ENCODE measurements at regions not wholly inside any gene's neighbourhood (a gene's known extent, or its start where the extent isn't known, plus 50 kb on each side); places are given as distances from the start of the nearest gene placed in this dataset.

DNA sequence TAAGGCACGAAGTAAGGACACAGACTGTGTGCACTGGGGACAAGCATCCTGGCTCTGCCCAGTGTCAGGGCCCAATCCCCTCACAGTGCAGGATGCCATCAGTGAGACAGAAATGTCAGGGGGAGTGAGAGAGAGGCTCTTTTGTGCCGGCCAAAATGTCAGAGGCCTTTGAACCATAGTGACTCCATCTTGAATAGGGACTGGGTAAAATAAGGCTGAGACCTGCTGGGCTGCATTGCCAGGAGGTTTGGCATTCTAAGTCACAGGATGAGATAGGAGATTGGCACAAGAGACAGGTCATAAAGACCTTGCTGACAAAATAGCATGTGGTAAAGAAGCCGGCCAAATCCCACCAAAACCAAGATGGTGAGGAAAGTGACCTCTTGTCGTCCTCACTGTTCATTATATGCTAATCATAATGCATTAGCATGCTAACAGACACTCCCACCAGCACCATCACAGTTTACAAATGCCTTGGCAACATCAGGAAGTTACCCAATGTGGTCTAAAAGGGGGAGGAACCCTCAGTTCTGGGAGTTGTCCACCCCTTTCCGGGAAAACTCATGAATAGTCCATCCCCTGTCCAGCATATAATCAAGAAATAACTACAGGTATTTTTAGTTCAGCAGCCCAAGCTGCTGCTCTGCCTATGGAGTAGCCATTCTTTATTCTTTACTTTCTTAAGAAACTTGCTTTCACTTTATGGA, 337.4 kb downstream of the LPIN1 start:
- DNase-seq (ENCODE audit: low read depth in 2 of 2), result no peak

DNA sequence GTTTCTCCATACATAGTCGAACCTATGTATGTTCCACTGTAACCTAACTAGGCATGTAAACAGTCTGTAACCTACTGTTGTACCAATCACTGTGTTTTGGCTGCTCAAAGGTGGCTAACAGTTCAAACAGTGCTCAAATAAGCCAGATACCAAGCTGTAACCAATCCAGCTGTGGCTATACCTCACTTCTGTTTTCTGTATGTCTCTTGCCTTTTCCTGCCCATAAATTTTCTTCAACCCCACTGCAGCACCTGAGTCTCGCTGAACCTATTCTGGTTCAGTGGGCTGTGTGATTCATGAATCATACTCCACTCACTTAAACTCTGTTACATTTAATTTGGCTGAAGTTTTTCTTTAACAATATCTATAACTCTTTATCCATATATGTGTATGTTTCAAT, 340.7 kb downstream of the LPIN1 start:
- DNase-seq (ENCODE audit: low read depth in 2 of 2), result no peak

GRCh38 chr2:12087671-12088380, 341.4 kb downstream of the LPIN1 start:
- DNase-seq (ENCODE audit: low read depth in 2 of 2), result no peak

DNA sequence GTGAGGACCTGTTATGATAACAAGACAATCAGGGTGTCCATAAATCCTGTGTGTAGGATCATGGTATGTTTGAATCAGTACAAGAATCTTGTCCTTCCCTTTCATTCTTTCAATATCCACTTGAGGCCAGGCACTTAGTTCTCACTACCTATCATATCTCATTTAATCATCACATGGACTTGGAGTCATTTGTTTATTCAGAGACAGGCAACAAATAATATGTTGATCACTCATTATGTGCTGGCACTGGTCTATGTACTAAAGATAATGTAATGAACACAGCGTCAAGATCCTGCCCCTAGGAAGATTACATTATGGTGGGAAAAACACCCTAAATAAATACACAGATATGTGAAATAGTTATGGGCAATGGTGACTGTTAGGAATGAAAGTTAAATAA, 342.6 kb downstream of the LPIN1 start:
- DNase-seq (ENCODE audit: low read depth in 2 of 2), result no peak

DNA sequence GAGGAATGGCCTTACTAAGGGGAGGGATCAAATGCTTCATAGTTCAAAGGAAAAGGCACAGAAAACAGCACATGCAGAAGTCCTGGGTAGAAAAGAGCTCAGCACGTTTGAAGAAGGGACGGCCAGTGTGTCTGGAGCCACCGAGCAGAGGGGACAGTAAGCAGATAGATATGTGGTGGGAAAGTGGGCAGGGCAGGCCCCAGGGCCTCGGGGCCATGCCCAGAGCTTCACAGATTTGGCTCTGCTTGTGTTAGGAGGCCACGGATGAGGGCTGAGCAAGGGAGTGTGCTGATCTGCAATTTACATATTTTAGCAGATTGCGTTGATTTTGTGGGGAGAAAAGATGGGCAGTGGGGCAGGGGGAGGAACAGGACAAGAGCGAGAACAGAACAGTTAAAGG, 343.1 kb downstream of the LPIN1 start:
- DNase-seq (ENCODE audit: low read depth in 2 of 2), result no peak

DNA sequence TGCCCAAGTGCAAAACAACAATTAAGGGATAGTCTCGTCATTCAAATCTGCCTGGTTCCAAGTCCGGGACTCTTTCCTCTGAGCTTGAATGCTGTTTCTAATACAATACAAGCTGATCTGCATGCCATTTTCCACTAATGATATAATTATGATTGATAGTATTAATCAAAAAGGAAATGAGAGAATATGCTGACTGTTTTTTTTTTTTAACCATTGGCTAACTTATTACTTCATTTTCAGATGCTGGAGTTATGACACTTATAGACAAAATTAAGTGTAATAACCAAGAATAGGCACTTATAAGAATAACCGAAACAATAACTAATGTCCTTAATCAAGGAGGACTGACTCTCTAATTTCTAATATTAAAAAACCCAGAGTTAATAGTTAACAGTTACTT, 343.6 kb downstream of the LPIN1 start:
- no peak for DNase-seq (ENCODE audit: low read depth in 2 of 2)

GRCh38 chr2:12090590-12090989, 344.2 kb downstream of the LPIN1 start:
- no peak for DNase-seq (ENCODE audit: low read depth in 2 of 2)

DNA sequence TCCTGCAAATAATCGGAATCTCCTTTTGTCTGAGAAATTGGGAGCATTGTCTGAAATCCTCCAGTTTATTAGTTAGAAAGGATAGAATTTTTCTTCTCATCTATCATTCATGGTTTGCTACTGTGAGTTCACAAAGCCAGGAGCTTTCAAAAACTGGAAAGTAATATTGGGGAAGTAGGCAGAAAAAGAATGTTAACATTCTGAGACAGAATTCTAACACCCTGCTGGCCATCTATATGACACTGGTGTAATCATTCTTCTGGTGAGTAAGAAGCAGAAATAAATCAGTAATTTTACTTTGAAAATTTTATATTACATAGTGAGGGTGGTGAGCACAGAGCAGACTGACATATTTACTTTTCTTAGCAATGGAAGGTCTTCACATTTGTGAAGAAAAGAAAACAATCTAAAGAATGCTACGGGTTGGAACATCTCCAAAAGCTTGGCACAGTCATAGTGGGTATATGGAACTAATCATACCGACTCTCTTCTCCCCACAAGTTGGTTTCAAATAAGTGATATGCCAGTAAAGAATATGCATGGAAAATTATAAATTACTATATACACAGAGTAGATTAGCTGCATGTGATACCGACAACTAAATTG, 344.9 kb downstream of the LPIN1 start:
- DNase-seq (ENCODE audit: low read depth in 2 of 2), result no peak

DNA sequence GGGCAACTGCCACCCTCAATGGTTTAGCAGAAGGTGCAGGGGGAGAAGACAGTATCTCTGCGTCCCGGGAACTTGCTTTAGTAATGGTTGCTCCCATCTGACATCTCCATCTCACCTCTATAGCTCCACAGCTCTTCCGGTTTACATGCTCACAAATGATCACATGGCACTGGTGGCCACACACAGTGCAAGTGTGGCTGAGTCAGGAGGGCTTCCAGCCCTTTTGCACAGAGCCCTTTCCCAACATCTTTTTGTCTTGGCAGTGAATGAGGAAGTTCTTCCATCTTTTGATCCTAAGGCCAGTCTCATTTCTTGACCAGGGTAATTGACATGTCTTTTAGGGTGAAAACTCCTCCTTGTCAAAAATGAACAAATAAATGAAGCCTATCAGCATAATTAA, 347.7 kb downstream of the LPIN1 start:
- no peak for DNase-seq (ENCODE audit: low read depth in 2 of 2)

DNA sequence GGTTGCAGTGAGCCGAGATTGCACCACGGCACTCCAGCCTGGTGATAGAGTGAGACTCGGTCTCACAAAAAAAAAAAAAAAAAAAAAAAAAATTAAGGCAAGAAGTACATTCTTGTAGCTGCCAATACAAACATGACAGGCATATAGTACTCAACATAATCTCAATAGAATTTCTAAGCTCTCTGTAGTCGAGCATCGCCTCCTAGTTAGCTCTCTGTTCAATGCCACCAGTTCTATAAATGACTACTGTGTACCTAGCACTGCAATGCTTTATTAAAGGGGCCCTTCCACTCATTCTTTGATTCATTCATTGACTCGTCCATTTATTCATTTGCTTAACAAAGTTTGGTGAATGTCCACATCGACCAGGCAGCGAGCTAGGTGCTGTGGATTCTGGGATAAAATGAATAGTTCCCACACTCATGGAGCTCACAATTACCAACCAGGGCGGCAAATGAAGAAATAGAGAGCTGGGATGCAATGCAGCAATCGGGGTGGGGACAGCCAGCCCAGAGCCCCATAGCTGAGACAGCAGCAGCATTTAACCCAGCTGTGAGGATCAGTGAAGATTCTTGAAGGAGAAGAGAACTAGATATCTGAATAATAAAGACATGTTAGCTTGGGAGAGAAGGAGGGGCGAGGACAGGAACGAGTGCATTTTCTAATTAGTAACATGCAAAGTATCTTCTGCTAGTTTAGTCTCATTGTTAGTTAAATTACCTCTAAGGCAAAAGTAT, 349.8 kb downstream of the LPIN1 start:
- DNase-seq (ENCODE audit: low read depth in 2 of 2), result no peak

DNA sequence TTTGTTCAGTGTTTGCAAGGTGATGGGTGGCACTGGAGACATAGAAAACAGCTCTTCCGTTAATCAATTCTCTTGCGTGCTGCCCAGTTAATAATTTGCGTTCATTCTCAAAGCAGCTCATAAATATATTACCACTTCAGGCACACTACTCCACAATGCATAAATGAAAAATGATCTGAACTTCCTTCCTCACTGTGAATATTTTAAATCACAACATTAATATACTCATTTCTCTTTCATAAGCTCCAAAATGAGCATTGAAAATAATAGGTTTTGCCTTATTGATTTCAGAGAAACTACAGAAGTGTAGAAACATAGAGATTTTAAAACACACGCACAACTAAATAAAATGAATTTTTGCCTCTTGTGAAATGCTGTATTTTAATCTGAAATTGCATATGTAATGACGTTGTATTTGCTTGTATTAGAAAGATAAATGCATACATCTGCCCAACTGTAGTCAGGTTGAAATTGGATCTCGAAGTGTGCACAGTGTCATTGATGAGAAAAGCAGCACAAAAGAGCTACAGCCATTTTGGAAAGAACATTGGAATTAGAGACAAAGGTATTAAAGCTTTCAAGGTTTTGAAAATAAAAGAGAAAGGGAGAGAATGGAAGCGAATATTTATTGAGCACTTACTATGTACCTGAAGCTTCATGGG, 350.5 kb downstream of the LPIN1 start:
- no peak for DNase-seq (ENCODE audit: low read depth in 2 of 2)

GRCh38 chr2:12097859-12098258, 351.4 kb downstream of the LPIN1 start:
- no peak for DNase-seq (ENCODE audit: low read depth in 2 of 2)

- DNase-seq (ENCODE audit: low read depth in 2 of 2), result no peak
Measured at GRCh38 chr2:12099374-12099773, 352.9 kb downstream of the LPIN1 start.

- no peak for DNase-seq (ENCODE audit: low read depth in 2 of 2)
Measured at GRCh38 chr2:12102679-12103078, 356.2 kb downstream of the LPIN1 start.

DNA sequence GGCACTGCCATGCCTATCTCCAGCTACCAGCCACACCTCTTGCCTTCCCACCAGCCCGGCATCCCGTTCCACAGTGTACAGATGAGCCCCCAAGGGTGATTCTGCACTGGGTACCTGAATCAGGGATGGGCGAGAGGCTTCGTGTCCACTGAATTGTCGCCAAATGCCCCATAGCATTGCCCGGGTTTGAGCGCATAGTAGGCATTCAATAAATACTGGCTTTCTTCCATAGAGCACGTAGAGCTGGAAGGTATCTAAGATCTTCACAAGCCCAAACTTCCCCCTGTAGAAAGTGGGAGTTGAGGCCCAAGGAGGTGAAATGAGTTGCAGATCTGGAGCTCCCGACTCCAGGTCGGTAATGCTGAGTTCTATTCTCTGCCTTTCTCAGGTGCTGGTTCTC, 358.7 kb downstream of the LPIN1 start:
- DNase-seq (ENCODE audit: low read depth in 2 of 2), result no peak

DNA sequence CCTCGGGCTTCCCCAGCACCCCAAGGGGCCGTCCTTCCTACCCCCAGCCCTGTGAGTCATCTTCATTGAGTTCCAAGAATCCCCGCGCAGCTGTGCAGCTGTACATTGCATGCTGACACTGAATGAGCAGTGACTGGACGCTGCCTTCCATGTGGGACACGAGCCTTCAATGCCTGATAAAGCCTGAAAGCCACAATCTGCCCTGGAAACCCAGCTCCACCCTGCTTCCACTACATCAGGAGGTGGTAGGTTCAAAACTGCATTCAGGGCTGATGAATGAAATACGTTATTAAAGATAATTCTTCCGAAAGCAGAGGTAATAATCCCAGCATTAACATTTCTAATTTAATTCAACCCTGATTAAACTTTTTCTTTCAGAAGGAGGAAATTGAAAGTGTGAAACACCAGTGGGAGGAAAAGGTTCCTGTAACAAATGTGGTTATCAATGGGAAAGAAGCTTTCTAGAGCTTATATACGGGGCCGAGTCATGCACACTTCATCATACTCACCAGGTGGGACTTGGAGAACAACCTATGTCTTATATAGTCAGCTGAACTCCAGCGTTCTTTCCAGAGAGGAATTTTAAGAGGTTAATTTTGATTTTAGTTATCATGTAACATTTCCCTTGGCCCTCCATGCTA, 360.1 kb downstream of the LPIN1 start:
- DNase-seq (ENCODE audit: low read depth in 2 of 2), result peak; percentile 6 to 10

GRCh38 chr2:12107321-12107720, 360.9 kb downstream of the LPIN1 start:
- DNase-seq (ENCODE audit: low read depth in 2 of 2), result no peak

DNA sequence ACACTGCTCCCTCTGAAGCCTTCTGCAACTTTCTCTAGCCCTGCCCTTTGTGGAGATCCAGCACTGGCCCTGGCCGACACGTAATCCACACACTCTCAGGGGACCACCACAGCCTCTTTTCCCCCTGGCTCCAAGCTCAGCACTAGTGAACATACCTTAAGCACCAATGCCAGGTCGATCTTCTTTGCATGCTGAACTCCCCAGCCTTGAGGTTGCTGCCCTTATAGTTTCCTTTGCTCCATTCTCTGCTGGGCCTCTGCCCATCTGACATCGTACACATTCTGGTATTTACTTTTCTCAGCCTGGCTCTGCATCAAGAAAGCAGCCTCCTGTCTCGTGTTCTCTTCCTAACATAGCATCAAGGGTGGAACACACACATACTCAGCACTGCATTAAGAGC, 361.5 kb downstream of the LPIN1 start:
- no peak for DNase-seq (ENCODE audit: low read depth in 2 of 2)

DNA sequence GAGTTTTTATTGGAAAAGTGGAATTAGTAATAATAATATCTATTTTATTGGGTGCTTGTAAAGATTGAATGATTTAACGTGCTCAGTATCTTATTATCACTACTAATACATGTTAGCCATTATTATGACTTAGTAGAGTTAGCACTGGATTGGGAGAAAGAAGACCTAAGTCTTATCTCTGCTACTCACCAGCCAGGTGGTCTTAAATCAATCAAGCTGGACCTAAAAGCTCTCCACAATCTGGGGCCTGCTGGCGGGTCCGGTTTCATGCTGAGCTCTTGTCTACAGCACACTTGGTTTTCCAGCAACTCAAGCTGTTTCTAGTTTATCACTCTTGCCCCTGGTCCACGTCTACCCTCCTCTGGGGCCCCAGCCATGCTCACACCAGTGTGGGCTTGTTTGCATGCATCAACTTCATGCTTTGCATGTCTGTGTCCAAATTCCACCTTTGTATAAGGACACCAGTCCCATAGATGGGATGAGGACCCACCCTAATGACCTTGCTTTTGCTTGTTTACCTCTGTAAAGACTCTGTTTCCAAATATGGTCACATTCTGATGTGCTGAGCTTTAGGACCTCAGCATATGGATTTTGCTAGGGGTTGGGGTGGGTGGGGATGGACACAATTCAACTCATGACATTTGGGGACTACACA, 363.1 kb downstream of the LPIN1 start:
- DNase-seq (ENCODE audit: low read depth in 2 of 2), result no peak

DNA sequence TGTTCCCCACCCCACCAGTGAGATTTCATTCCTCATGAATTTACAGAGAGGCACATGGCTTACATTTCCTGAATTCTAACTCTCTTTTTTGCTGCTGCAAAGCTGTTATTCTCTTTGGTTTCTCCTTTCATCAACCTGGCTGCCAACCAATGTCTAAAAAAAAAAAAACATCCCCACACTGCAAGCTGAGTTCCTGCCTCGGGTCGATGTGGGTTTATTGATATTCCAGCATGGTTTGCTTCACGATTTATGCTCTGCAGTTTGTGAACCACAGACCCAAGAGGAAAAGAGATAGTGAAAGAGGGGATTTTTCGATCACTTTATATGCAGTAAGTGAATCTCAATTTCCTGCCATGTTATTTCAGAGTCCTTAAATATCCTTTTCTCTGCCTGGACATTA, 363.6 kb downstream of the LPIN1 start:
- no peak for DNase-seq (ENCODE audit: low read depth in 2 of 2)

DNA sequence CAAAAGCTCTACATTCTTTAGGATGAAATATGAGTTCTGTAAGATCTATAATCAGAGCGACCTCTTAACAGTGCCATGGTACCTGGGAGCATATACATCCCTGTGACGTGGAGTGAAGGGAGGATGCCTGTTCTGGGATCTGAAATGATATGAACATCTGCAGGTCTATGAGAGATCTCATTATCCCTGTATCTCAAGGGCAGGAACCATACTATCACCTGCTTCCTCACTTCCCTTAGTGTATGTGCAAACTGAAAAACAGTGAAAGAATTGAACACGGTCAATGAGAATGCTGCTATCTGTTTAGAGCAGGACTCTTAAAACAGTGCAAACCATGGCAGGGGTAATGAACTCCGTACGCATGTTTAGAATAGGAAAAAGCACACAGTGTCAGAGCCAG, 364.0 kb downstream of the LPIN1 start:
- DNase-seq (ENCODE audit: low read depth in 2 of 2), result no peak
